ENCODE measurements at regions not wholly inside any gene's neighbourhood (a gene's known extent, or its start where the extent isn't known, plus 50 kb on each side); places are given as distances from the start of the nearest gene placed in this dataset.
"Not testable (repeated sequence)": the region's sequence is repeated elsewhere in the genome, so short reads cannot be mapped to it uniquely, and the experiment has no call there.

GRCh38 chr20:12093797-12094190 lies 176.1 kb downstream of the BTBD3 start:
- TF ChIP-seq, protein P1, sequence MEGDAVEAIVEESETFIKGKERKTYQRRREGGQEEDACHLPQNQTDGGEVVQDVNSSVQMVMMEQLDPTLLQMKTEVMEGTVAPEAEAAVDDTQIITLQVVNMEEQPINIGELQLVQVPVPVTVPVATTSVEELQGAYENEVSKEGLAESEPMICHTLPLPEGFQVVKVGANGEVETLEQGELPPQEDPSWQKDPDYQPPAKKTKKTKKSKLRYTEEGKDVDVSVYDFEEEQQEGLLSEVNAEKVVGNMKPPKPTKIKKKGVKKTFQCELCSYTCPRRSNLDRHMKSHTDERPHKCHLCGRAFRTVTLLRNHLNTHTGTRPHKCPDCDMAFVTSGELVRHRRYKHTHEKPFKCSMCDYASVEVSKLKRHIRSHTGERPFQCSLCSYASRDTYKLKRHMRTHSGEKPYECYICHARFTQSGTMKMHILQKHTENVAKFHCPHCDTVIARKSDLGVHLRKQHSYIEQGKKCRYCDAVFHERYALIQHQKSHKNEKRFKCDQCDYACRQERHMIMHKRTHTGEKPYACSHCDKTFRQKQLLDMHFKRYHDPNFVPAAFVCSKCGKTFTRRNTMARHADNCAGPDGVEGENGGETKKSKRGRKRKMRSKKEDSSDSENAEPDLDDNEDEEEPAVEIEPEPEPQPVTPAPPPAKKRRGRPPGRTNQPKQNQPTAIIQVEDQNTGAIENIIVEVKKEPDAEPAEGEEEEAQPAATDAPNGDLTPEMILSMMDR (IDR thresholded peaks at IDR 0.05; ENCODE audit: insufficient read depth, low read length), result not testable (repeated sequence)
- TF ChIP-seq REST (IDR thresholded peaks at IDR 0.05; ENCODE audit: insufficient replicate concordance, low read depth), result not testable (repeated sequence)

Data from HL-60 (cell line).